ENCODE measurements at regions not wholly inside any gene's neighbourhood (a gene's known extent, or its start where the extent isn't known, plus 50 kb on each side); places are given as distances from the start of the nearest gene placed in this dataset.

- no peak for TF ChIP-seq EZH2 (IDR thresholded peaks at IDR 0.05; ENCODE audit: insufficient read depth, poor library complexity, severe bottlenecking)
- TF ChIP-seq EZH2phosphoT487 (IDR thresholded peaks at IDR 0.05; ENCODE audit: insufficient read depth, low read depth): no peak
These were observed 198.4 kb upstream of the NT5C1B start for GRCh38 chr2:18787726-18788125.
